HG03280 (cell line): ENCODE measurements at regions not wholly inside any gene's neighbourhood (a gene's known extent, or its start where the extent isn't known, plus 50 kb on each side); places are given as distances from the start of the nearest gene placed in this dataset.

Source experiments
- ATAC-seq: cut with Tn5 transposase; IDR thresholded peaks from one replicate; pipeline ENCODE4 v1.9.1; 2021; ENCODE audit warnings: mild to moderate bottlenecking, moderate library complexity; ENCODE audit not compliant: unreplicated experiment

DNA sequence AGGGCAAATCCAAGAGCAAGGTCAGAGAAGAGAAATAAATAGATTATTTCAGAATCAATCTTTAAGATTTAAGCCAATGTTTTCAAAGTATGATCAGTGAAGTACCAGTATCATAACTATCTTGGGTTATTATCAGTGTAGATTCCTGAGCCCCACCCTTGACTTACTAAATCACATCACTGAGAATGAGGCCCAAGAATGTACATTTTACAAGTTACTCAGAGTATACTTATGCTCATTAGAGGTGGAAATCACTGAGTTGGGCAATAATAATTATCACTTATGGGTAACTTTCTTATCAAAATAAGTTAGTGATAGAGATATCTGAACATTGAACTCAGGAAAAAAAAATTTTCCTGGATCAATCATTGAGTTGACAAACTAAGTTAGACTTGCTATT lies 121.6 kb upstream of the NOCT start:
- ATAC-seq = no peak

DNA sequence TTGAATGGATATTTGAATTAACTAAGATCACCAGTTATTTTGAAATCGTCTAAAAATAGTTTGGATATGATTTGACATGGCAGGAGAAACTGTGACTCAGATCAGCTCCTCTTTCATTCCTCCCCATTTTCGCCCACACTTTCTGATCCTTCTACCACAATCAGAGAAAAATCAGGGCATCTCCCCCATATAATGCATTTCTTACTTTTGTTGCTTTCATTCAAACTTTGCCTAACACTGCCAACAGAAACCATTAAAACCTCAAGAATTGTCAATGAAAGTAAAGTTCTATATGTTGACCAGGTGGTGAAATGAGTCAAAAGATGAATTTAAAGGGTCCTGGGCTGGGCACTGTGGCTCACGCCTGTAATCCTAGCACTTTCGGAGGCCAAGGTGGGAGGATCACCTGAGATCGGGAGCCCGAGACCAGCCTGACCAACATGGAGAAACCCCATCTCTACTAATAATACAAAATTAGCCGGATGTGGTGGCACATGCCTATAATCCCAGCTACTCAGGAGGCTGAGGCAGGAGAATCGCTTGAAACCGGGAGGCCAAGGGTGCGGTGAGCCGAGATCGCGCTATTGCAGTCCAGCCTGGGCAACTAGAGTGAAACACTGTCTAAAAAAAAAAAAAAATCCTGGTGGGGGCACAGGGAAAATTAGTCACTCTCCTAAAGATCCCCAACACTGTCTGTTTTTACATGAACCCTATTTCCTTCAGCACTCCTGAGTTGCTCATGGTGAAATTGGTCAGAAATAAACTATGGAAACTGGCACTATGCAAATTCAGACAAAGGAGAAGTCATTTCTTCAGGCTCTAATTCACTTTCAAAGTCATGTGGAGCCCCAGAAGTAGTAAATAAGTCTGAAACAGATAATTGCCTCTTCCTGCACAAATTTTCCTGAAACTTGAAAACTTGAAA lies 122.8 kb upstream of the NOCT start:
- ATAC-seq = no peak

DNA sequence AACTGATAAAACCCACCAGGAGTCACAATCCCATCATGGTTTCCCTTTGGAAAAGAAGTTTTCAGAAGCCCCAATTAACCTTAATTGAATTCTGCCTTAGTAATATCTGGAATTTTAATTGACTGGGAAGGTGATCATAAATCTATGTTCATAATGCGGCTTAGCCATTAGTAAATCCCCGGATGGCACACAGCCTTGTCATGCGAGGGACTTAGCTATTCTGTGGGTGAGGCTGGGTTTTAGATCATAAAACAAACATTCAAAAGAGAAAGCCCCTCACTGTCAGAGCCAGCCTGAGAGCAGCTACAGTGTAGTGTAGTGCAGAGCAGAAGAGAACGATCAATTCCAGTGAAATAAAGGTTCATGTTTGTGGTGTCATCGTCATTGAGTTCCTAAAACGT lies 124.0 kb upstream of the NOCT start:
- ATAC-seq = no peak

DNA sequence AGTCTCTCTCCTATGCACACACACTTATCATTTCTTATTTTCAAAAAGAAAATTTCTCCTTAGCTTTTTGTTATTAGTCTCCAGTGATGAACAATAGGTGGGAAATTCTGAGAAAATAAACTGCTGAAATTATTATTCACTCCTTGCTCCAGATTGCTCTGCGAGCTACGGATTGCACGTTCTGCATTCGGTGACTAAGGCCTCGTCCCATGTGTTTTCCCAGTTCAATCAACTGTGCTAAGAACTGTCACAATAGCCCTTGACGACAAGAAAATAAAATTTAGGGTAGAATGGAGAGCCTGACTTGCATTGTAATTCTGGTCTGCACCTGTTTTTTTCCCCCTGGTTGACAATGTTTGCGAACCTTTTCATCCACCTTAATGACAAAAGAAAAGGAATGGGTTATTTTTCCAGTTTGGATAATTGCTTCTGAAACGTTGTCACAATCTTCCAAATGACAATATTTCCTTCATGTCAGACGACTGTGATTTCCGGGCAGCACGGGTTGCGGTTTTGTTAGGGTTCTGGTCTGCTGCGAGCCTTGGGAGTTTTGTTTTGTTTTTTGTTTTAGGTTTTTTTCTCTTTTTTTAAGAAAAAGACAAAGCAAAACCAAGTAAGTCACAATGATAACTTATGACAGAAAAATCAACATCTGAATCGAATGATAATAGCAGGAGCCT lies 124.5 kb upstream of the NOCT start:
- no peak for ATAC-seq

DNA sequence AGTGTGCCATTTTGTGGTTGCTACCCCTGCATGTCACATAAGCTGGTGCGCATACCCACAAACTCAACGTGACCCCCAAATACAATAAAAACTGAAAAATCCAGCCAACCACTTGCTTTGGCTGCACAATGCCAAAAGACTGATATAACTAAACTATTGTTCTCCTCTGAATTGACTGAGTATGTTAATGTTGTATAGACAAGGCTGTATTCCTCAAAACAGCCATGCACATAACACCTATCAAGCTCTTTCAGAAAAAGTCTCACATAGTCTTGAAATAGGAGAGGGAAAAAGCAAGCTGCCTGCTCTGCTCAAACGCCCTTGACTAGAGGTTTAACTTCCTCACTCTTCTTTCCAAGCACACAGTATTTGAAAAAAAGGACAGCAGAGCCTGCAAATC lies 126.4 kb upstream of the NOCT start:
- ATAC-seq = no peak

DNA sequence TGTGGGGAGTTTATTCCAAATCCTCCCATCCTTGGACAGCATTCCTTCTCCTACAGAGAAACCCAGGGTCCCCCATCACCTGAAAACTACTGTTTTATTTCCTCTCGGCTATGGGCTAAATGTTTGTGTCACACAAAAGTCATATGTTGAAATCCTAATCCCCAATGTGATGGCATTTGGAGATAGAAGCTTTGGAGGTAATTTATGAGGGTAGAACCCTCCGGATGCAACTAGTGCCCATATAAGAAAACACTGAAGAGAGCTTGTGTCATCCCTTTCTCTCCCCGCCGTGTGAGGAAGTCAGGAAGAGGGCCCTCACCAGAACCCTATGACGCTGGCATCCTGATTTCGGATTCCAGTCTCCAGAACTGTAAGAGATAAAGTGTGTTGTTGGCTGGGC lies 127.8 kb upstream of the NOCT start:
- ATAC-seq = no peak

DNA sequence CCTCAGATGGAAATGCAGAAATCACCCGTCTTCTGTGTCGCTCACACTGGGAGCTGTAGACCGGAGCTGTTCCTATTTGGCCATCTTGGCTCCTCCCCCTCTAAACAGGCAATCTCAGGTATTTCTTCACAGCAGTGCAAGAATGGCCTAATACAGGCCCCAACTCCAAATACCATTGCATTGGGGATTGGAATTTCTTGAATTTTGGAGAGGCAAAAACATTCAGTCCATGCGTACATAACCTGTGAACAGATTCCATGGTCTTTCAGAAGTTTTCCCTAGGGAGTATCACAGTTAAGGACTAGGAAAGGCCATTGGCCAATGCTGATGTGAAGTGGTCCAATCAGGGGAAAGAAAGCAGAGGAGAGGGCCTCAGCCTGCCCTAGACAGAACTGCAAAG lies 128.2 kb upstream of the NOCT start:
- ATAC-seq = no peak

DNA sequence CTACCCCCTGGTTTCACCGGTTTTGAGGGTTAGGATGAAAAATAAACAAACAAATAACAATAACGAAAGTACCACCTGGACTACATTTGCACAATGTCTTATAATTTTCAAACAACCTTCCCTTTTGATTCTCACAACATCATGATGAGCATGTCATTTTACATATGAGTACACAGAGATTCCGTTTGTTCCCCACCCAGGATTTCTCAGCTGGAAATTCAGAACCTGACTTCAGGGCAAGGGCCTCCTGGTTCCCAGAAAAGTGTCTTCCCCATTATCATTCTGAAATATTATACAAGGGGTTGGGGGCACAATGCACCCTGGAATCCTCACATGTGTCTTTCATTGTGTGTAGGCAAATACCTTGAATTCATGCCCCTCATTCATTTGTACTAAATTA lies 135.8 kb upstream of the NOCT start:
- no peak for ATAC-seq

DNA sequence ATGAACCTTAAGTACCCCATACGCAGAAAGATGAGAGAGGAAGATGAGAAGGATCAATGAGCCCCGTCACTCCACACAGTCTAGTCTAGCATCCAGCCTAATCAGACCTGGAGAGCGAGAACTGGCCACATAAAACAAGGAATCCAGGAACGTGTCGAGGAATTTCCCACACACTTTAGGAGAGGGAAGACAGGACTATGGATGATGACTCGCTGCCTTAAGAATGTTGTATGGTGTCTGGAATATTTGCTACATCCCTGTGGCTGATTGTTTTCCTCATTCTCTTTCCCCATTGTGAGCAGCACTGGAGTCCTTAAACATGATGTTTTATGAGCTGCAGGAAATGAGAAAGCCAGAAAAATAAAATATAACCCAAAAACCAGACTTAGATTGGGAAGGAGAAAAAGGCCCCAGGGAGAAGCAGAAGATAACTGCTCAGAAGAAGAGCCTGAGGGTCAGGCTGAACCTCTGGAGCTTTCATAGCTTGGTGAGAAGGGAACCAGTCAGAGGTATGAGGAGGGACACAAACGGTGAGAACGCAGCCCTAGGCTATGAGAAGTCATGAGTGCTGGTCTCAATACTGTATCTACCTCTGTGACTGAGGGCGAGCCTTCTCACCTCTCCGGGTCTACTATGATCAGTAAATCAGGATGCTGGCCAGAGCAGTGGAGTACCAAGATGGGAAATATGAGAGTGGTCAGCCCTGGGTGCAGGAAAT lies 139.5 kb upstream of the NOCT start:
- ATAC-seq = no peak

DNA sequence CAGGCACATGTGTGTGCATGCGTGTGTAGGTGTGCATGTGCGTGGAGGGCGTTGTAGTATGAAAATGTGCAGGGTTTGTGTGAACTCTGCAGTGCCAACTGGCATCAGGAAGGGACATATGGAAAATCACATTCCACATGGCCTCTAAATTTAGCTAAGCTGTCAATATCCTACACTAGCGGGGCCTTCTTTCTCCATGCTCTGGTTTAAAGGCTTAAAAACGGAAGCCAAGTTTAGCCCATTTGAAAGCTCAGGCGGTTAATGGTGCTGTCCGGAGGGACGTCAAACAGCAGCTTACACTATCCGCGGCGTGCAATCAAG lies 144.1 kb upstream of the NOCT start:
- ATAC-seq = no peak

DNA sequence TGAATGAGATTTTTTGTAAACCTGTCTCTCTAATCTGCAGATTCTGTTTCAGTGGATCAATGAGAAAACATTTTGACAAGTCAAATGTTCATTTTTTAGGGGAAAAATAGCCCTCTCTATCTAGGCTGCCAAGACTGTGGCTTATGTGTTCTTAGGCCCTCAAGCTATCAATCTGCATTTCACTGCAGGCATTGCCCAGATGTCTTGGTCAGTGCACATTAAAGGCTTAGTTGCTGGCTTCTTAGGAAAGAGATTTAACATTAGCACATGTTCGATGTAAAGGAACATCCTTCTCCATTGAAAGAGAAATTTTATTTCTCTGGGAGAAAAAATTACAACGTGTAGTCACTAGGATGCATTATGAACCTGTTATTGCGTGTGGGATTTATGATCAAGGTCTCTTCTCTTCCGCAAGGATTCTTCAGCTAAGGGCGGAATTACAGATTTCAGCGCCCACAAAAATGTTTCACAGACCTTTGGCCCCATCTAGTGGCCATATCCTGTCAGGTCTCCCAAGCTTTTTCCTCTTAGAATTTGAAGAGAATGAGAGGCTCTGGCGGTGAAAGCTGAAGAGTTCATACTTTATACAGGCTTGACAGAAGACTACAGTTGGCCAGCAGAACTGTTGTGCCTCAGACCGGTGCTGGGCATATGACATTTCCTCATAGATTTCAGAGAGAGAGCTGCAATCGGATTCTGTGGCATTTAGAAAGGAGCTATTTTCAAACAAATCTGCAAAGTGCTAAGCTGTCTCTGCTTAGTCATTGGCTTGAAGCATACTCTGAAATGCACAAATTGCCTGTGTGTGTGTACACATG lies 144.6 kb upstream of the NOCT start:
- ATAC-seq = peak; percentile 71

DNA sequence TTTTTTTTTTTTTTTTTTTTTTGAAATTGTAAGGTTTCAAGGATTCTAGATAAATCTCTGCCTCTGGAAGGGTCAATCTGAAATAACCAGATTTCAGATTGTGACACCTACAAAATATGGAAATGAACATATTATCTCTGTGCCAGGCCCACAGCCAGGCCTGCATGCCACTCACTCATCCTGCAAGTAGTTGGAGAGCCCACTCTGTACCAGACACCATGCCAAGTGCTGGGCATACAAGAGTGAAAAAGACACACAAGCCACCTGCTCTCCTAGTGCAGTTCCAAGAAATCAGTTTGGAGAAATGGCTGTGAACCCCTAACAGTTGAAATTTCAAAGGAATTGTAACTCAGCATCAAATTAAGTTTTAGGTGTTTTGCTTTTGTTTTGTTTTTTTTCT lies 145.9 kb upstream of the NOCT start:
- ATAC-seq = no peak

DNA sequence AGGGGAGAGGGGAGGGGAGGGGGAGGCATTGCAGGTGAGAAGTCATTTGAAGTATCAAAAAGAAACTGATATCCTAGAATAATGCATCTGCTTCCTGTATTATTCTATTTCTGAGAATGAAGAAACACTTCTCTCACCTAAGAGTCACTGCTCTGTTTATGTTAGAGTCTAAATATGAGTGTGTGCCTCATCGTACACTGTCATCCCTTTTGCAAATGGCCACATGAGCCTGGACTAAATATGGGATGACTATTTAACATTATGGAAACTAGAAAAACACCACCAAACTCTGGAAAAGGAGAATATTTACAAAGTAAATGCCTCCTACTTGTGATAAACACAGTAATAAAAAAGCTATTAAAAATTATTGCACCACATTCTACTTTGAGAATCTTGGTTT lies 146.4 kb upstream of the NOCT start:
- ATAC-seq = no peak

DNA sequence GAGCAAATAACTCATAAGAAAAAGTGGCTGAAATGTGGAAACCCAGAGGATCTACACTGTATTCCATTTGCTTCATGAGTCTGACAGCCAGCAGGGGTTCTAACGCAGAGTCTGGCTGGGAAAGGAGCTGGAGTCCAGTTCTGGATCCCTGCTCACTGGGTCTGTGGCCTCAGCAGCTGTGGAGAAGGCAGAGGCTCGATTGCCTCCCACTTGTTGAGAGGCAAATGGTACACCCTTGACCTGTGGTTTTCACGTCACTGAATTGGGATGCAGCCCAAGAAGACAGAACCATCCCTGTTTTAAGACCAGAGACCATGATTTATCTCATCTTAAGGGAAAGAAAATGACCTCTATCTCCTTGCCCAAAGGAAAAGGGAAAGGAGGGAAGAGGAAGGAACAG lies 147.0 kb upstream of the NOCT start:
- ATAC-seq = no peak

DNA sequence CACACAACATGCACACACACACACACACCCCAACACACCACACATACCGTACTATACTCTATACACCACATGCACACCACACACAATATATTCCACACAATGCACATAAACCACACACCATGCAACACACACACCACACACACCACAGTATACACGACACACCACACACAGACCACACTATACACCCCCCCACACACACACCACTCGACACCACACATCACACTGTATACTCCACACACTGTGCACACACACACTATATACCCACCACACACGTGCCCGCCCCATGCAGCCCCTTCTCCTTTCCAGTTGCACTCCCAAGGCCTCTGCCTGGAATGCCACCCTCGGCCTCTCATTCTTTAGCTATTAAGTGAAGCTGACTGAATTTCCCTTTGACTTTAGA lies 148.2 kb upstream of the NOCT start:
- ATAC-seq = no peak

DNA sequence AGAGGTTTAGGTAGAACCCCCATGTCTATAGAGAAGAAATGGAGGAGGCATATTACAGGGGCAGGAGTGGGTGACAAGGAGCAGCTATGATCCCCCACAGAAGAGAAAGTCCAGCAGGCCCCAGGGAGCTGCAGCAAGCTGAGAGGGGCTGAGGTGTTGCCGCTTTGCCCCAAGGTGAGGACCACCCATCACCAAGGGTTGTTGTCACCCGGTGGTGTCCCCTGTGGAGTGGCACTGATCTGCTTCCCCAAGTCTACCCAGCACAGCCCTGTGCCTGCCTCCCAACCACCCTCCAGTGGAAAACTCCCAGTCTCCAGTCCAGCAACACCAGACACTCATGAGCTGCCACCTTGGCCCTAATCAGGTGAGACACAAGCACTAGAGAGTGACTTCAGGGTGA lies 149.3 kb upstream of the NOCT start:
- no peak for ATAC-seq

DNA sequence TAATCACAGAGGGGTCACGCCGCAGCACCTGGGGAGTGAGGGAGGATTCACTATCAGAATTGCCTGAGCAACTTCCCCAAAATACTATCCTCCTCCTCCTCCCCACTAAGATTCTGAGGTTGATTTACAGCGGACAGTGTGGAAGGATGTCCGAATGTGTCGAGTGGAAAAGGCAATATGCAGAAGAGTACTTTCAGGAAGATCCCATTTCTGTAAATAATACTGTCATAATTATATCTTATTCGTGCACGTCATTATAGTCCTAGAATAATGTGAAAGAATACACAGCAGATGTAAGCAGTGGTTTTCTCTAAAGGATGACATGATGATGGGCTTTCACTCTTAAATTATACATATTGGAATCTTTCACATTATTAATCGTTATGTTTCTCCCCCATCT lies 149.8 kb upstream of the NOCT start:
- no peak for ATAC-seq

DNA sequence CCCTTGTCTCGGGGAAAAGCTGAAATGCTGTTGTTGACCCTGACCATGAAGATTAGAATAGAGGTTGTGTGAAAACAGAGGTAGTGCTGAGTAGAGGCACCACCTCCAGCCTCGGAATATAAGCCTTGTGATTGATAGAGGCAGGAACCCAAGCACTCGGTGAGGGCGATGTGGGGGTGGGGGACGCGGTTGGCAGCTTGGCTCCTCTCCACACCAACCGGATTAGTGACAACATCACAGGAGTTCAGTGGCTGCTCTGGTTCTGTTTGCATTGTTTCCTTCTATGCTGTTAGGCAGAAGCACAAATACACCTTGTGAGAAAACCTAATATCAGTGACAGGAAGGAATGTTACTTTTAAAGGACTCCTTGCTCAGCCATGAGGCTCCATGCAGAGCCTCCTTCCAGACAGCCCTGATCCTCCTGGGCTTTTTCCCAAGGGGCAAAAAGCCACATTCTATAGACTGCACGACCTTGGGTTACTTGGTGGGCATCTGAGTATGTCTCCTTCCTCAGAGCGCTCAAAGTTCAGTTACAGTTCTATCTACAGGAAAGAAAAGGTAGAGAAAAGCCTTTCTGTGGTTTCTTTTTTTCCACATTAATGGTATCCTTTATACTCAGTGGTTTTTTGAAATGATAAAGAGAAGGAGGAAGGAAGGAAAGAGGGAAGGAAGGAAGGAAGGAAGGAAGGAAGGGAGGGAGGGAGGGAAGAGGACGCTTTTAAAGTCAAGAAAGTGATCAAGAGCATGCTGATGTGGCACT lies 150.4 kb upstream of the NOCT start:
- no peak for ATAC-seq

DNA sequence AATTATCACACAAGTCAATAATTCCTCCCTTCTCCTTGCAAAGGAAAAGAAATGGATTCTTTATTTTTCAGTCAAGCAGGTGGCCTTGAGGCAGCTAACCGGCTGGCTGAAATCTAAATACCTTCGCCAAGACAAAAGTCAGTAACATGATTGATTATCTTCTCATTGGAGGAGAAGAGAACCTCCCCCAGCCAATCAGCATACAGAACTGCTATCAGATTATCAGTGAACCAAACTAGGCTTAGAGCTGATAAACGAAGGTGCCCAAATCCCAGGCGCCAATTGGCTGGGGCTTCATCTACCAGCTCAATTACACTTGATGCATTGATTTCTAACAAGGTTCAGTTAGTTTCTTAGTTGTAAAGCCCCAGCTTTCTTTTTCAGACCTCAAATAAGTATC lies 152.4 kb upstream of the NOCT start:
- no peak for ATAC-seq

DNA sequence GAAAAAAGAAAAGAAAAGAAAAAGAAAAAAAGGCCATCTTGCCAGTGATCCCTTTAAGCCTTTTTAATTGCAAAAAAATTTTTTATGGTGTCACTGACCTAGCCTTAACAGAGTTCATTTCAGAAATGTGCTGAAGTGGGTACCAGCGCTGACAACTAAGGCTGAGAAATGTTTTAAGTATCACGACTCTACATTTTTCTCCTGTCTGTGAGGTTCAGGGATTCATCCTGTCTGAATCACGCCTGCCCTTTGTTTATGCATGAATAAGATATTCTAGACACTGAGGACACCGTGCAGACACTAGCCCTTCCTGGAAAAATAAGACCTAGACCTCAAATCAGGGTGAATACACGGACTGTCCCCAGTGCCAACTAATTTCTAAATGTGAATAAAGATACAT lies 154.4 kb upstream of the NOCT start:
- ATAC-seq = no peak
